HCEC 1CT (cell line): ENCODE measurements at regions not wholly inside any gene's neighbourhood (a gene's known extent, or its start where the extent isn't known, plus 50 kb on each side); places are given as distances from the start of the nearest gene placed in this dataset.

Experiments used
- DNase-seq: peaks from one replicate; pipeline ENCODE4 v3.0.0-alpha.2; 2017

- DNase-seq: no peak
These were observed 767.7 kb upstream of the ADGRL2 start for GRCh38 chr1:81032973-81033425.

GRCh38 chr1:81032374-81032773 lies 768.4 kb upstream of the ADGRL2 start:
- DNase-seq: no peak

- no peak for DNase-seq
These were observed 770.3 kb upstream of the ADGRL2 start for GRCh38 chr1:81030441-81030840.

- DNase-seq: no peak
These were observed 771.5 kb upstream of the ADGRL2 start for GRCh38 chr1:81029266-81029665.

GRCh38 chr1:81023187-81023724 lies 777.5 kb upstream of the ADGRL2 start:
- DNase-seq: no peak

GRCh38 chr1:81021134-81021533 lies 779.6 kb upstream of the ADGRL2 start:
- no peak for DNase-seq

- no peak for DNase-seq
These were observed 780.2 kb upstream of the ADGRL2 start for GRCh38 chr1:81020506-81020905.

- DNase-seq: no peak
These were observed 790.6 kb upstream of the ADGRL2 start for GRCh38 chr1:81010126-81010525.

- no peak for DNase-seq
These were observed 792.4 kb upstream of the ADGRL2 start for GRCh38 chr1:81008293-81008692.

GRCh38 chr1:81007024-81007423 lies 793.7 kb upstream of the ADGRL2 start:
- DNase-seq: no peak

- DNase-seq: no peak
These were observed 794.2 kb upstream of the ADGRL2 start for GRCh38 chr1:81006502-81006901.

- DNase-seq: no peak
These were observed 796.7 kb upstream of the ADGRL2 start for GRCh38 chr1:81004011-81004410.

GRCh38 chr1:80994934-80995333 lies 805.8 kb upstream of the ADGRL2 start:
- no peak for DNase-seq

GRCh38 chr1:80994038-80994437 lies 806.7 kb upstream of the ADGRL2 start:
- DNase-seq: no peak

- DNase-seq: no peak
These were observed 807.4 kb upstream of the ADGRL2 start for GRCh38 chr1:80993154-80993980.

GRCh38 chr1:80989455-80989854 lies 811.3 kb upstream of the ADGRL2 start:
- DNase-seq: no peak

GRCh38 chr1:80988926-80989325 lies 811.8 kb upstream of the ADGRL2 start:
- no peak for DNase-seq

- no peak for DNase-seq
These were observed 812.9 kb upstream of the ADGRL2 start for GRCh38 chr1:80987824-80988223.

GRCh38 chr1:80987106-80987505 lies 813.6 kb upstream of the ADGRL2 start:
- DNase-seq: no peak

GRCh38 chr1:80982831-80983230 lies 817.9 kb upstream of the ADGRL2 start:
- DNase-seq: no peak

- DNase-seq: no peak
These were observed 827.6 kb upstream of the ADGRL2 start for GRCh38 chr1:80973101-80973500.

GRCh38 chr1:80966266-80966665 lies 834.5 kb upstream of the ADGRL2 start:
- no peak for DNase-seq

GRCh38 chr1:80962564-80962963 lies 838.2 kb upstream of the ADGRL2 start:
- DNase-seq: no peak

- no peak for DNase-seq
These were observed 839.1 kb upstream of the ADGRL2 start for GRCh38 chr1:80961464-80962190.
